ENCODE measurements at regions not wholly inside any gene's neighbourhood (a gene's known extent, or its start where the extent isn't known, plus 50 kb on each side); places are given as distances from the start of the nearest gene placed in this dataset.

DNA sequence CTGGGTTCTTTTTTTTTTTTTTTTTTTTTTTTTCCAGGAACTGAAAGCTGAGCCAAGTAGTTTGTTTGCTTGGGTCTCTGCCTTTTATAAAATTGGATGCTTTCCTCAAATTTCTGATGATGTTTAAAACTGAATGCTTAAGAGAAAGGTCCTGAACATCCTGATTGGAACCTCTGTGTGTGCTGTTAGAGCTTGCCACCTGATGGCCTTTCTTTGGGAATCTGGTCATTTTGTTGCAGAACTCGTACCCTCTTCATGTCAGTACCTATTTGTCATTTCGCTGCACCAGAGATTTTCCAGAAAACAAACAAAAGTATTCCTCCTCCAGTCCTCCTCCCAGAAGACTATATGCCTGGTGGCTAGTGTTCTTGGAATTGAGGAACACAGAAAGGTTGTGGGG, 81.2 kb upstream of the KLF12 start:
- no peaks in the 10 kb centered on the region for H3K36me3 ChIP-seq
- no peaks in the 10 kb centered on the region for H3K4me1 ChIP-seq
- DNase-seq (ENCODE audit: low spot score in 2 of 2): no peak
- intact Hi-C loops (cut with DNase I; ENCODE audit: low total_unique reads): no loop called here
- TF ChIP-seq POLR2A (IDR thresholded peaks at IDR 0.05) (no peak), POLR2AphosphoS5 (IDR thresholded peaks at IDR 0.05) (no peak)
- TF ChIP-seq, protein P1, sequence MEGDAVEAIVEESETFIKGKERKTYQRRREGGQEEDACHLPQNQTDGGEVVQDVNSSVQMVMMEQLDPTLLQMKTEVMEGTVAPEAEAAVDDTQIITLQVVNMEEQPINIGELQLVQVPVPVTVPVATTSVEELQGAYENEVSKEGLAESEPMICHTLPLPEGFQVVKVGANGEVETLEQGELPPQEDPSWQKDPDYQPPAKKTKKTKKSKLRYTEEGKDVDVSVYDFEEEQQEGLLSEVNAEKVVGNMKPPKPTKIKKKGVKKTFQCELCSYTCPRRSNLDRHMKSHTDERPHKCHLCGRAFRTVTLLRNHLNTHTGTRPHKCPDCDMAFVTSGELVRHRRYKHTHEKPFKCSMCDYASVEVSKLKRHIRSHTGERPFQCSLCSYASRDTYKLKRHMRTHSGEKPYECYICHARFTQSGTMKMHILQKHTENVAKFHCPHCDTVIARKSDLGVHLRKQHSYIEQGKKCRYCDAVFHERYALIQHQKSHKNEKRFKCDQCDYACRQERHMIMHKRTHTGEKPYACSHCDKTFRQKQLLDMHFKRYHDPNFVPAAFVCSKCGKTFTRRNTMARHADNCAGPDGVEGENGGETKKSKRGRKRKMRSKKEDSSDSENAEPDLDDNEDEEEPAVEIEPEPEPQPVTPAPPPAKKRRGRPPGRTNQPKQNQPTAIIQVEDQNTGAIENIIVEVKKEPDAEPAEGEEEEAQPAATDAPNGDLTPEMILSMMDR (IDR thresholded peaks at IDR 0.05): no peak
- H3K9me3 ChIP-seq: no peaks in the 10 kb centered on the region
- no peak overlapping the region for H3K27ac ChIP-seq
- H3K4me3 ChIP-seq: no peak overlapping the region
- H3K27me3 ChIP-seq: no peaks in the 10 kb centered on the region

DNA sequence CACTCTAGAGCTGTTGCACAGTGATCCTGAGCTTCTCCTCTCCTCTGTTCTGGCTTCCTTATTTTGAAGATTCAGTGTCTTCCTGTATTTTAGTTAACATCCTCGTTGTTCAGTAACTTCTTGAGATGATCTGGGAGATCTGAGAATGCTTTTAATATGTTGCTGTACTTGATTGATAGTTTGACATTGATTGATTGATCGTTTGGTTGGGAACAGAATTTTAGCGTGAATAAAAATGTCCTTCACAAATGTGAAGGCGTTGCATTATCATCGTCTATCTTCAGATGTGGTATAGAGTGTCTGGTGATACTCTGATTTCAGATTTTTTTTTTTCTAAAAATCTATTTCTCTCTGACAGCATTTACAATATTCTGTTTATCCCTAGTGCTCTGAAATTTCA, 80.1 kb upstream of the KLF12 start:
- Histone ChIP-seq H3K4me1 (no peaks in the 10 kb centered on the region), H3K9me3 (no peaks in the 10 kb centered on the region), H3K4me3 (no peak overlapping the region), H3K27ac (no peak overlapping the region), H3K36me3 (no peaks in the 10 kb centered on the region), H3K27me3 (no peaks in the 10 kb centered on the region)
- intact Hi-C loops (cut with DNase I; ENCODE audit: low total_unique reads): no loop called here
- no peak for DNase-seq (ENCODE audit: low spot score in 2 of 2)
- TF ChIP-seq POLR2A (IDR thresholded peaks at IDR 0.05) (no peak), POLR2AphosphoS5 (IDR thresholded peaks at IDR 0.05) (no peak)
- TF ChIP-seq, protein P1 (IDR thresholded peaks at IDR 0.05): no peak

DNA sequence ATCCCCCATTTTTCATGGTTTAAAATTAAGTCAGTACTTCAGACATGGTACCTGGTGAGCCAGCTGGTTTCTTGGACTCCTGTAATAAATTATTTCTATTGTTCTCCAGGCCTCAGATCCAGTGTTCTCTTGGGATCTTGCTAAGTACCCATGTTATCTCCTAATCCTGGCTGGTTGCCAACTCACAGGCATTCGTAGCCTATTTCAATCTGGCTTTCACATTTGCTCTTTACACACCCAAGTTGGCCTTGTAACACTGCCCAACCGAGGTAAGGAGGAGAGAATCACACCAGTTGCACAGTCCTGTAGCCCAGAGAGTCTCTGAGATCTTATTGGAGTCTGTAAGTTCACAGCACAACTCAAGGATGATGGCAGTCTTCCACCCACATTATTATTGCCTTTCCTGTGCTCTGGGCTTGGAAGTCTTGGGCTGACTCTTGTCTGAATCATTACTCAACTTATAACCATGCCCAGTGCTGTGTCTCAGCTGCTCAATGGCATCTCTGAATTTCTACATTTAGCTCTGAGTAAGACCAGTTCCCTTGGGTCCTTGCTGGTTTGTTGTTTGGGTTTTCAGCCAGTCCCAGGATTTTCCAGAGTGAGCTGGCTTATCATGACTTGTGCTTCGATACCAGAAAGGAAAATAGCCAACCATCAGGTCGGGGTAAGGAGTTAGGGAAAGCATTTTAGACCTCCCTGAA, 76.6 kb upstream of the KLF12 start:
- intact Hi-C loops (cut with DNase I; ENCODE audit: low total_unique reads): no loop called here
- no peak for TF ChIP-seq POLR2AphosphoS5 (IDR thresholded peaks at IDR 0.05)
- TF ChIP-seq POLR2A (IDR thresholded peaks at IDR 0.05): no peak
- TF ChIP-seq, protein P1 (IDR thresholded peaks at IDR 0.05): no peak

DNA sequence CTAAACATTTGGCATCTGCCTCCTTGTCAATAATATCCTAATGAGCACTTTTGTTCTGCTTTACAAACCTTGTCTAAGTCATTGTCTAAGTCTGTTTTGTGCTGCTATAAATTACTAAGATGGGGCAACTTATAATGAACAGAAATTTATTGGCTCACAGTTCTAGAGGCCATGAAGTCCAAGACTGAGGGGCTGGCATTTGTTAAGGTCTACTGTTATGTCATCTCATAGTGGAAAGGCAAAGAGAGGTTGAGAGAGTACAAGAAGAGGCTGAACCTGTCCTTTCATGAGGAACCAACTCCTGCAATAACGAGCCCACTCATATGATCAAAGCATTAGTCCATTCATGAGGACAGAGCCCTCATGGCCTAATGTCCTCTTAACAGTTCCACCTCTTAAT, 72.7 kb upstream of the KLF12 start:
- Histone ChIP-seq H3K4me3 (no peak overlapping the region), H3K27me3 (no peaks in the 10 kb centered on the region), H3K36me3 (no peaks in the 10 kb centered on the region), H3K27ac (peak overlapping the region in 1 of 2 donors; percentile 26), H3K9me3 (no peaks in the 10 kb centered on the region), H3K4me1 (peaks cover 0 to 3% of the 10 kb centered on the region in 2 donors)
- DNase-seq (ENCODE audit: low spot score in 2 of 2): no peak
- TF ChIP-seq POLR2AphosphoS5 (IDR thresholded peaks at IDR 0.05) (no peak), POLR2A (IDR thresholded peaks at IDR 0.05) (no peak)
- TF ChIP-seq, protein P1 (IDR thresholded peaks at IDR 0.05): no peak
- intact Hi-C loops (cut with DNase I; ENCODE audit: low total_unique reads): no loop called here

More for the DNA sequence above, 76.6 kb upstream of the KLF12 start:
- Histone ChIP-seq H3K4me3 (no peak overlapping the region), H3K36me3 (no peaks in the 10 kb centered on the region), H3K27me3 (no peaks in the 10 kb centered on the region), H3K4me1 (no peaks in the 10 kb centered on the region), H3K9me3 (no peaks in the 10 kb centered on the region), H3K27ac (no peak overlapping the region)
- no peak for DNase-seq (ENCODE audit: low spot score in 2 of 2)

DNA sequence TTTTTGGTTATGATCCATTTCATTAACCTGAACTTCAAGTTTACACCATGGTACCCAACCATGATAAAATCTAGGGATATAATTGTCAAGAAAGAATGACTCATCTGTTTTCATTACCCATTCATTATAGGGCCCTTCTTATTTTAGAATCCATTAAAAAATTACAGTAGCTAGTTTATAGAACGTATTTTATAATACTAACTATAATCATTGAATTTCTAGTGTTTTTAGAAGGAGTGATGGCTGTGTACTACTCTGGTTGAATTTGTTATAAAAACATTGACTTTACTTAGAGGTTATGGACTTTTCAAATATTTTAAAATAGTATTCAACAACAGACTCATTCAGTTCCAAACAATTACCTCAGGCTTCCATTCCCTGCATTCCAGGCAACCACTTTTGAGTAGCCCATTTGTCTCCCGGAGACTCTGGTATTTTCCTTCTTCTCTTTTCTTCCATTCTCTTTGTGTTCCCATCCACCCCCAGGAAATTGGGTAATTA, 71.9 kb upstream of the KLF12 start:
- H3K27ac ChIP-seq: peak overlapping the region; percentile 48 to 54
- no peak overlapping the region for H3K4me3 ChIP-seq
- no peaks in the 10 kb centered on the region for H3K36me3 ChIP-seq
- H3K27me3 ChIP-seq: no peaks in the 10 kb centered on the region
- intact Hi-C loops (cut with DNase I; ENCODE audit: low total_unique reads): no loop called here
- no peaks in the 10 kb centered on the region for H3K9me3 ChIP-seq
- H3K4me1 ChIP-seq: peaks cover 0 to 3% of the 10 kb centered on the region in 2 donors
- TF ChIP-seq POLR2A (IDR thresholded peaks at IDR 0.05) (no peak), POLR2AphosphoS5 (IDR thresholded peaks at IDR 0.05) (no peak)
- TF ChIP-seq, protein P1 (IDR thresholded peaks at IDR 0.05): no peak
- peak in 1 of 2 donors; percentile 29 for DNase-seq (ENCODE audit: low spot score in 2 of 2)

Data from breast epithelium (tissue), 4 donors.